ENCODE measurements at regions not wholly inside any gene's neighbourhood (a gene's known extent, or its start where the extent isn't known, plus 50 kb on each side); places are given as distances from the start of the nearest gene placed in this dataset.

DNA sequence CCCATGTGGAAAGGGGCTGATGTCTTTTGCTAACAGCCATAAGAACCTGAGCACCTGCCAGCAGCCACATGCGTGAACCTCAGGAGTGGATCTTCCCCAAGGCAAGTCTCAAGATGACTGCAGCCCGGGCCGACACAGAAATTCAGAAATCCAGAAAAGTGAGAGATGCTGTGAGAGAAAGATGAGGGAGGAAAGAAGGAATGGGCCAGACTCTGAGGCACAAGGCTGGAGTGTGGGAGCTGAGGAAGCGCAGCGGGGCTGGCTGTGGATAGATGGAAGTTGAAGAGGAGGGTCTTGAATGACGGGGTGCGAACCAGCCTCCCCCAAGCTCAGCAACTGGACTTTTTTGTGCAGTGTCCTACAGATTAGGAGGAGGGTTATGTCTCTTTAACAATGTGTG is 337.8 kb downstream of the GADD45G start:
- H3K9me3 ChIP-seq (ENCODE audit: control insufficient read depth in 4 of 4, insufficient read depth in 3 of 4, low read length in 3 of 4) = peaks cover 0 to 3% (median 0%) of the 10 kb centered on the region in 4 donors
- H3K4me1 ChIP-seq (ENCODE audit: control insufficient read depth in 5 of 5, insufficient read depth in 5 of 5, low read length in 5 of 5) = peaks cover 0 to 6% (median 0%) of the 10 kb centered on the region in 5 donors
- H3K9ac ChIP-seq (ENCODE audit: insufficient read depth in 1 of 2, low read length in 2 of 2) = no peak overlapping the region
- TF ChIP-seq, protein P1, sequence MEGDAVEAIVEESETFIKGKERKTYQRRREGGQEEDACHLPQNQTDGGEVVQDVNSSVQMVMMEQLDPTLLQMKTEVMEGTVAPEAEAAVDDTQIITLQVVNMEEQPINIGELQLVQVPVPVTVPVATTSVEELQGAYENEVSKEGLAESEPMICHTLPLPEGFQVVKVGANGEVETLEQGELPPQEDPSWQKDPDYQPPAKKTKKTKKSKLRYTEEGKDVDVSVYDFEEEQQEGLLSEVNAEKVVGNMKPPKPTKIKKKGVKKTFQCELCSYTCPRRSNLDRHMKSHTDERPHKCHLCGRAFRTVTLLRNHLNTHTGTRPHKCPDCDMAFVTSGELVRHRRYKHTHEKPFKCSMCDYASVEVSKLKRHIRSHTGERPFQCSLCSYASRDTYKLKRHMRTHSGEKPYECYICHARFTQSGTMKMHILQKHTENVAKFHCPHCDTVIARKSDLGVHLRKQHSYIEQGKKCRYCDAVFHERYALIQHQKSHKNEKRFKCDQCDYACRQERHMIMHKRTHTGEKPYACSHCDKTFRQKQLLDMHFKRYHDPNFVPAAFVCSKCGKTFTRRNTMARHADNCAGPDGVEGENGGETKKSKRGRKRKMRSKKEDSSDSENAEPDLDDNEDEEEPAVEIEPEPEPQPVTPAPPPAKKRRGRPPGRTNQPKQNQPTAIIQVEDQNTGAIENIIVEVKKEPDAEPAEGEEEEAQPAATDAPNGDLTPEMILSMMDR (IDR thresholded peaks at IDR 0.05; ENCODE audit: control extremely low read depth, extremely low read depth) = no peak
- ATAC-seq (ENCODE audit: insufficient read depth, low FRiP score) = no peak
- WGBS, 2 donors = 97 to 98% methylated on average over 7 of the region's 7 CpGs
- DNase-seq = no peak
- H3K27ac ChIP-seq (ENCODE audit: low read depth in 1 of 2, low read length in 1 of 2) = no peak overlapping the region
- H3K27me3 ChIP-seq (ENCODE audit: control insufficient read depth in 3 of 3, insufficient read depth in 3 of 3, low read length in 2 of 3) = no peaks in the 10 kb centered on the region
- H3K36me3 ChIP-seq (ENCODE audit: control insufficient read depth in 4 of 4, insufficient read depth in 4 of 4, low read length in 4 of 4) = no peaks in the 10 kb centered on the region
- no peak overlapping the region for H3K4me3 ChIP-seq

DNA sequence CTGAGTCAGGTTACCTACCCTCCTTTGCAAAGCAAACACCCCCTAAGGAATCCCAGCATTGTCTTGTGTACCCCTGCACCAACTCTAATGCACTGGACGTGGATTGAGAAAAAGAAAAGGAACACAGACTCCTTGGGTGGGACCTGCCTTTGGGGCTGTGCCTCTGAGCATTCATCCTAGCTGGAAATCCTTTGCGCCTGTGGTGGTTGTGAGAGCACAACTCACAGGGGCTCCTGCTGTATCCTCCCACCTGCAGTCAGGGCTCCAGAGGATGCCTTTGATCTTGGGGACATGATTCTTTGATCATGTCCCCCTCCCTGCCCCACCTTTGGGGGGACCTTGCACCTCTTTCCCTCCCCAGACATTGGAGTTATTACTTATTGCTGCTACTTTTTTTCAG is 338.5 kb downstream of the GADD45G start:
- H3K9me3 ChIP-seq (ENCODE audit: control insufficient read depth in 4 of 4, insufficient read depth in 3 of 4, low read length in 3 of 4) = peaks cover 0 to 3% (median 0%) of the 10 kb centered on the region in 4 donors
- no peaks in the 10 kb centered on the region for H3K36me3 ChIP-seq (ENCODE audit: control insufficient read depth in 4 of 4, insufficient read depth in 4 of 4, low read length in 4 of 4)
- H3K27me3 ChIP-seq (ENCODE audit: control insufficient read depth in 3 of 3, insufficient read depth in 3 of 3, low read length in 2 of 3) = no peaks in the 10 kb centered on the region
- 86 to 93% methylated on average over 2 of the region's 2 CpGs for WGBS, 2 donors
- TF ChIP-seq, protein P1 (IDR thresholded peaks at IDR 0.05; ENCODE audit: control extremely low read depth, extremely low read depth) = no peak
- H3K4me3 ChIP-seq = no peak overlapping the region
- DNase-seq (no peak), ATAC-seq (ENCODE audit: insufficient read depth, low FRiP score) (no peak)
- H3K27ac ChIP-seq (ENCODE audit: low read depth in 1 of 2, low read length in 1 of 2) = no peak overlapping the region
- no peak overlapping the region for H3K9ac ChIP-seq (ENCODE audit: insufficient read depth in 1 of 2, low read length in 2 of 2)
- H3K4me1 ChIP-seq (ENCODE audit: control insufficient read depth in 5 of 5, insufficient read depth in 5 of 5, low read length in 5 of 5) = peaks cover 0 to 6% (median 0%) of the 10 kb centered on the region in 5 donors

DNA sequence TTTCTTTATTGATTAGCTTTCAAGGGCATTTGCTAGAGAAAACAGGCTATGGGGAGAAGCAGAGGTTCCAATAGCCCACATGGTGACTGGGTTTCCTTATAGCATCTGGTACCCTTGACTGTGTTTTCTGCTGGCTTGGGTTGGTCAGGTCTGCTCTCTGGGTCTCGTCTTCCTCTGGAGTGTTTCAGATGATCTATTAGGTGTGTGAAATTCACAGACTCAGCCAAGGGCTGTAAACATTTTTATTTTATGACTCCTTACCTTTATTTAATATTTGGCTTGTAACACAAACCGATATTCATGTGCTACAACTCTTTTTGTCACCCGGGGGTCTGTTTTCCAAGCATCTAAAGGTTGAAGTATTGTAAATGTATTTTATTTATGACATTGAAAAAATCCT is 338.9 kb downstream of the GADD45G start:
- peaks cover 0 to 6% (median 0%) of the 10 kb centered on the region in 5 donors for H3K4me1 ChIP-seq (ENCODE audit: control insufficient read depth in 5 of 5, insufficient read depth in 5 of 5, low read length in 5 of 5)
- no peaks in the 10 kb centered on the region for H3K27me3 ChIP-seq (ENCODE audit: control insufficient read depth in 3 of 3, insufficient read depth in 3 of 3, low read length in 2 of 3)
- TF ChIP-seq, protein P1 (IDR thresholded peaks at IDR 0.05; ENCODE audit: control extremely low read depth, extremely low read depth) = no peak
- 94 to 95% methylated on average over 3 of the region's 3 CpGs for WGBS, 2 donors
- no peak for ATAC-seq (ENCODE audit: insufficient read depth, low FRiP score)
- H3K36me3 ChIP-seq (ENCODE audit: control insufficient read depth in 4 of 4, insufficient read depth in 4 of 4, low read length in 4 of 4) = no peaks in the 10 kb centered on the region
- DNase-seq = no peak
- no peak overlapping the region for H3K4me3 ChIP-seq
- H3K9ac ChIP-seq (ENCODE audit: insufficient read depth in 1 of 2, low read length in 2 of 2) = no peak overlapping the region
- peaks cover 0 to 3% (median 0%) of the 10 kb centered on the region in 4 donors for H3K9me3 ChIP-seq (ENCODE audit: control insufficient read depth in 4 of 4, insufficient read depth in 3 of 4, low read length in 3 of 4)
- H3K27ac ChIP-seq (ENCODE audit: low read depth in 1 of 2, low read length in 1 of 2) = no peak overlapping the region

DNA sequence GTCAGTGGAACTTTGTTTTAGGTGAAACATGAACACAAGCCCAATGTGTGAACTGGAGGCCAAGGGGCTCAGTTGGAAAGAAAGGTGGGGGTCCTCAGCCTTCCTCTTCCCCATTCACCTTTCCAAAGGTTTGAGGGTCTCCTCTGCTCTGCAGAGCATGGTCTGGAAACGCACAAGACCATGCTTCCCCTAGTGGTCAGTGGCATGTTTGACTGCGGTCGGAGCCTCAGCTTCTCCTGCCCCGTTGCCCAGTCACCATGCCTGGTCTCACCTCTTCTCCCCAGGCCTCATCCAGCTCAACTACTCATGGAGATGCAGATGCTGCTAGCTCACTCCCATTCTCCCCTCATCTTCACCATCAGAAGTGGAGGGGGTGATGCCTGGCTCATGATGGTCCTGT is 340.3 kb downstream of the GADD45G start:
- ATAC-seq (ENCODE audit: insufficient read depth, low FRiP score) (no peak), DNase-seq (no peak)
- Histone ChIP-seq H3K9me3 (ENCODE audit: control insufficient read depth in 4 of 4, insufficient read depth in 3 of 4, low read length in 3 of 4) (peaks cover 0 to 3% (median 0%) of the 10 kb centered on the region in 4 donors), H3K27me3 (ENCODE audit: control insufficient read depth in 3 of 3, insufficient read depth in 3 of 3, low read length in 2 of 3) (no peaks in the 10 kb centered on the region), H3K36me3 (ENCODE audit: control insufficient read depth in 4 of 4, insufficient read depth in 4 of 4, low read length in 4 of 4) (no peaks in the 10 kb centered on the region), H3K4me1 (ENCODE audit: control insufficient read depth in 5 of 5, insufficient read depth in 5 of 5, low read length in 5 of 5) (peaks cover 0 to 6% (median 0%) of the 10 kb centered on the region in 5 donors), H3K9ac (ENCODE audit: insufficient read depth in 1 of 2, low read length in 2 of 2) (no peak overlapping the region), H3K27ac (ENCODE audit: low read depth in 1 of 2, low read length in 1 of 2) (no peak overlapping the region), H3K4me3 (no peak overlapping the region)
- TF ChIP-seq, protein P1 (IDR thresholded peaks at IDR 0.05; ENCODE audit: control extremely low read depth, extremely low read depth) = no peak
- 83 to 96% methylated on average over 4 of the region's 4 CpGs for WGBS, 2 donors
